ENCODE measurements at regions not wholly inside any gene's neighbourhood (a gene's known extent, or its start where the extent isn't known, plus 50 kb on each side); places are given as distances from the start of the nearest gene placed in this dataset.

- TF ChIP-seq, protein P1, sequence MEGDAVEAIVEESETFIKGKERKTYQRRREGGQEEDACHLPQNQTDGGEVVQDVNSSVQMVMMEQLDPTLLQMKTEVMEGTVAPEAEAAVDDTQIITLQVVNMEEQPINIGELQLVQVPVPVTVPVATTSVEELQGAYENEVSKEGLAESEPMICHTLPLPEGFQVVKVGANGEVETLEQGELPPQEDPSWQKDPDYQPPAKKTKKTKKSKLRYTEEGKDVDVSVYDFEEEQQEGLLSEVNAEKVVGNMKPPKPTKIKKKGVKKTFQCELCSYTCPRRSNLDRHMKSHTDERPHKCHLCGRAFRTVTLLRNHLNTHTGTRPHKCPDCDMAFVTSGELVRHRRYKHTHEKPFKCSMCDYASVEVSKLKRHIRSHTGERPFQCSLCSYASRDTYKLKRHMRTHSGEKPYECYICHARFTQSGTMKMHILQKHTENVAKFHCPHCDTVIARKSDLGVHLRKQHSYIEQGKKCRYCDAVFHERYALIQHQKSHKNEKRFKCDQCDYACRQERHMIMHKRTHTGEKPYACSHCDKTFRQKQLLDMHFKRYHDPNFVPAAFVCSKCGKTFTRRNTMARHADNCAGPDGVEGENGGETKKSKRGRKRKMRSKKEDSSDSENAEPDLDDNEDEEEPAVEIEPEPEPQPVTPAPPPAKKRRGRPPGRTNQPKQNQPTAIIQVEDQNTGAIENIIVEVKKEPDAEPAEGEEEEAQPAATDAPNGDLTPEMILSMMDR (IDR thresholded peaks at IDR 0.05), result no peak
- no peak for TF ChIP-seq POLR2A (IDR thresholded peaks at IDR 0.05)
These were observed 230.9 kb upstream of the SFRP2 start for GRCh38 chr4:154019811-154020210.
